ENCODE measurements at regions not wholly inside any gene's neighbourhood (a gene's known extent, or its start where the extent isn't known, plus 50 kb on each side); places are given as distances from the start of the nearest gene placed in this dataset.

- H3K4me3 ChIP-seq (ENCODE audit: low read depth, low read length), result no peak overlapping the region
- TF ChIP-seq, protein P1, sequence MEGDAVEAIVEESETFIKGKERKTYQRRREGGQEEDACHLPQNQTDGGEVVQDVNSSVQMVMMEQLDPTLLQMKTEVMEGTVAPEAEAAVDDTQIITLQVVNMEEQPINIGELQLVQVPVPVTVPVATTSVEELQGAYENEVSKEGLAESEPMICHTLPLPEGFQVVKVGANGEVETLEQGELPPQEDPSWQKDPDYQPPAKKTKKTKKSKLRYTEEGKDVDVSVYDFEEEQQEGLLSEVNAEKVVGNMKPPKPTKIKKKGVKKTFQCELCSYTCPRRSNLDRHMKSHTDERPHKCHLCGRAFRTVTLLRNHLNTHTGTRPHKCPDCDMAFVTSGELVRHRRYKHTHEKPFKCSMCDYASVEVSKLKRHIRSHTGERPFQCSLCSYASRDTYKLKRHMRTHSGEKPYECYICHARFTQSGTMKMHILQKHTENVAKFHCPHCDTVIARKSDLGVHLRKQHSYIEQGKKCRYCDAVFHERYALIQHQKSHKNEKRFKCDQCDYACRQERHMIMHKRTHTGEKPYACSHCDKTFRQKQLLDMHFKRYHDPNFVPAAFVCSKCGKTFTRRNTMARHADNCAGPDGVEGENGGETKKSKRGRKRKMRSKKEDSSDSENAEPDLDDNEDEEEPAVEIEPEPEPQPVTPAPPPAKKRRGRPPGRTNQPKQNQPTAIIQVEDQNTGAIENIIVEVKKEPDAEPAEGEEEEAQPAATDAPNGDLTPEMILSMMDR (IDR thresholded peaks at IDR 0.05; ENCODE audit: control insufficient read depth, extremely low read depth, insufficient read depth), result no peak
- DNase-seq (ENCODE audit: low read depth), result no peak
These were observed 623.3 kb upstream of the CDH4 start for GRCh38 chr20:60628749-60629148.

DNA sequence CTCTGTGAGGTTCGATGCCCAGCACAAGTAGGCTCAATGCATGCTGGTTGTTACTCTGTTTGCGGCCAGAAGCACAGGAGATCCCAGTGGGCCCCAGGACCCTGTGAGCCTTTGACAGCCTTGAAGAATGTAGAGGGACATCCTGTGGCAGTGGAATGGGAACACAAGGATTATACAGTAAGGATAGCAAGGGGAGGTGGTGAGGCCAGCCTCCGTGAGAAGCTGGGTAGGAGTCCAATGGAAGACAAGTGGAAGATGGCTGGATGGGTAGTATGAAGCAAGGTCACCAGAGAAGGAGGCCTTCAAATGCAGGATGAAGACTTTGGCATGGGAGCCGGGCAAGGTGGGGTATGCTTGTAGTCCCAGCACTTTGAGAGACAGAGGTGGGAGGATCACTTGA is 622.9 kb upstream of the CDH4 start:
- H3K4me3 ChIP-seq (ENCODE audit: low read depth, low read length), result no peak overlapping the region
- TF ChIP-seq, protein P1 (IDR thresholded peaks at IDR 0.05; ENCODE audit: control insufficient read depth, extremely low read depth, insufficient read depth), result no peak
- no peak for DNase-seq (ENCODE audit: low read depth)

DNA sequence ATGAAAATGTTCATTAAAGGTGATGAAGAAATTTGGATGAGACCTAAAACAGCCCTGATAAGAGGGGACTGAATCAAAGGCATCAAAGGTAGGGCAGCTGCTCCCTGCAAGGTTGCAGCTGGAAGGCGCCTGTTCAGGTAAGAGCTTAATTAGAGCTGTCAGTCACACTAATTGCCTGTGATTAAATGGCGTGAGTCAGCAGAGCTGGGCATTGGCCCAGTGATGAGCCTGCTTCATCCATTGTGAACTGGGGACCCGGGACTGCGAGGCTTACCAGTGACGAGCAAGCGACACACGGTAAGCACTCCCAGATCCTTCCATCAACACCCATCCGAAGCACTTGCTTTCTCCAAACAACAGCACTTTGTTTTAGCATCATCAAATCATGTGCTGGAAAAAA is 621.5 kb upstream of the CDH4 start:
- DNase-seq (ENCODE audit: low read depth), result no peak
- no peak overlapping the region for H3K4me3 ChIP-seq (ENCODE audit: low read depth, low read length)
- TF ChIP-seq, protein P1 (IDR thresholded peaks at IDR 0.05; ENCODE audit: control insufficient read depth, extremely low read depth, insufficient read depth), result no peak

DNA sequence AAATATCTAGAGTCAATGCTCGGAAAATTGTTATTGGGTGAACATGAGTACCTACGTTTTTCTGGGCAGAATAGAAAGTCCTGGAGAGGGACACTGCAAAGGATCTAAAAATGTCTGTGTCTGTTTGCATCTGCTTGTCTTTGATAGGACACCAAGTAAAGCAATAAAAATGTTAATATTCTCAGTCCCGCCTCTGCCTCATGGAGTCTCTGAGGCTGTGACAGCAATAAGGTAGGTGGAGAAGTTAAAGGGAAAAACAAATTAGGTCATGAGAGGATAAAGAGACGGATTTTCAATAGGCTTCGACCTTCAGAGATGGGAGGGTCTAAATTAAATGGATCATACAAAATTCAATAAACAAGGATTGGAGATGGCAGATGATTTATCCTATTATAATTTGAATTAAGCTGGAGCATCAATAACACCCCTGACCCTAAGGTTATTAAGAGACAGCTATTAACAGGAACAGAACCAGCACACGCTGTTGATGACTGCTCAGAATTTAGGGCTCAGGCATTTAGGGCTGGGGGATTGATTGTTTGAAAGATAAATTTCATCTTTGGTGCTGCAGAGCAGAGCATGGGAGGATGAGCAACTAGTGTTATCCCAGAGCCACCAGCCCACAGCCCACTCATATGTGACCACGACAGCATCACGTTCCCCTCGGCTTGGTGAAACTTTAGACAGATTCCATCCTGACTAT is 620.3 kb upstream of the CDH4 start:
- TF ChIP-seq, protein P1 (IDR thresholded peaks at IDR 0.05; ENCODE audit: control insufficient read depth, extremely low read depth, insufficient read depth), result no peak
- H3K4me3 ChIP-seq (ENCODE audit: low read depth, low read length), result no peak overlapping the region
- no peak for DNase-seq (ENCODE audit: low read depth)

DNA sequence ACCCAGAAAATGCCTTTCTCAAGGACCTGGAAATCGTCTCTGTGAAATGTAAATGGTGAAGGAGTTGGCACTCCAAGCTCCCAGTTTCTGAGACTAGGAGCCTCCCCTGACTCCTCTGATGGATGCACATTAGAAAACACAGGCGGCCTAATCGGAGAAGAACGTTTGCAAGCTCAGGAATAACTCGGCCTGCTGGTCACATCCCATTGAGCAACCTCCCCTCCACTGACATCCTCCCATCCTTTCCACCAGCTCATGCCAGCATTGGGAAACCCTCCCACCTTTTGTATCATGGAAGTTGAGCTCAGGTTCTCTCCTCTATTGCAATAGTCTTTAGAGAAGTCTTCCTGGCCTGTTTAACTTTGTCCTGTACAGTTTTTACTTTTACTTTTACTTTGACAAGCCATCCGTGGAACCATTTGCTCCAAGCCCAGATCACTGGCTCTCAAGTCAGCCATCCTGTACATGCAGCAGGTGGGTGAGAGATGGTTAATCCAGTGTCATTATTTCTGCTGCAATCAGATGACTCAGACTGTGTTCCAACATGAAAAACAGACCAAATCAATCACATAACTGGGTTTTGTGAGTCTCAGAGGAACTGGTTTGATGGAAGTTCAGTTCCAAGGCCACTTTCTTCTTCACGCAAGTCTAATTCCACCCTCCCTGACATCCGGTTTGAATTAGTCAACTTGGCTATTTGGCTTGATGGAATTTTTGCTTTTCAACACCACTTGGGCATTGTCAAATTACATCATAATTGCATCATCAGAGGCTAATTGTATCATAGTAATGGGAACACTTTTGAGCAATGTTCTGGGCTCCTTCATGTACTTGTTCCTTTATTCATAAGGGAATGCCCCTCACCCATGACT is 619.4 kb upstream of the CDH4 start:
- no peak overlapping the region for H3K4me3 ChIP-seq (ENCODE audit: low read depth, low read length)
- TF ChIP-seq, protein P1 (IDR thresholded peaks at IDR 0.05; ENCODE audit: control insufficient read depth, extremely low read depth, insufficient read depth), result no peak
- DNase-seq (ENCODE audit: low read depth), result no peak

DNA sequence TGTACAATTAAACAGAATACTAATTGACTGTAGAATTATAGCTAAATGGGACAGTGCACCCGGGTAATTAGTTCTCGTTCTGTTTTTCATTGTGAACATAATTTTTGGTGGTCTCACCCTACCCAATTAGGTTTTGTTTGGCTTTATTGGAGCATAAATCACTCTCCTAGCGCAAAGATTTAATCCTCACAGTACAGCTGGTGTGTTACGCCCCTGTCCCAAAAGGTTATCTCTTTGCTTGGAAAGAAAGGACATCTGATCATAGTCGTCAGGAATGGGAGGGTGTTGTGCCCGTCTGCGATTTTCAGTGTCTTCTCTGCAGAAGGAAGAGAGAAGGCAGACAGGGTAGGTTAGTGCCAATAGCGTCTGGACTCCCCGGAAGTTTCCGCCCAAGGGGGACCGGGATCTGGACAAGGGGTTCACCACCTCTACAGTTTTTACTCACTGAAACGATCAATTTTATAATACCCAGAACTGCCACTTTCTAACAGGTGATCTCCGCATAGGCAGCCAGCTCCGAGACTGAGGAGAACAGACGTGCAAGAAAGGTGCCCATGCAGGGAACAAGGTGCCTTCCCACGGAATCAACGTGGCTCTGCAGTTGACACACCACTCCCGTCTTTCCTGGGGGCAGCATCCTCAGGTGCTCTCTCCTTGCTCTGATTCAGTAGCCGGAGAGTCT is 617.4 kb upstream of the CDH4 start:
- DNase-seq (ENCODE audit: low read depth), result no peak
- no peak overlapping the region for H3K4me3 ChIP-seq (ENCODE audit: low read depth, low read length)
- TF ChIP-seq, protein P1 (IDR thresholded peaks at IDR 0.05; ENCODE audit: control insufficient read depth, extremely low read depth, insufficient read depth), result no peak
